Mucosa of rectum (tissue), 2 donors: ENCODE measurements at regions not wholly inside any gene's neighbourhood (a gene's known extent, or its start where the extent isn't known, plus 50 kb on each side); places are given as distances from the start of the nearest gene placed in this dataset.
"Not testable (repeated sequence)": the region's sequence is repeated elsewhere in the genome, so short reads cannot be mapped to it uniquely, and the experiment has no call there.

Source experiments
- H3K27ac ChIP-seq, 2 donors: one replicate each; pipeline ENCODE4 v1.7.0; 2013; ENCODE audit warnings: inconsistent platforms in 2 of 2, low read depth in 2 of 2, low read length in 2 of 2
- H3K27me3 ChIP-seq, 2 donors: one replicate each; pipeline ENCODE4 v1.7.0; 2013; ENCODE audit warnings: low read length in 2 of 2; ENCODE audit not compliant: control insufficient read depth in 2 of 2, insufficient read depth in 2 of 2
- H3K36me3 ChIP-seq, 2 donors: one replicate each; pipeline ENCODE4 v1.7.0; 2013; ENCODE audit warnings: low read length in 2 of 2; ENCODE audit not compliant: control insufficient read depth in 2 of 2, insufficient read depth in 2 of 2
- H3K4me1 ChIP-seq, 2 donors: one replicate each; pipeline ENCODE4 v1.7.0; 2013; ENCODE audit warnings: low read length in 2 of 2, mild to moderate bottlenecking in 1 of 2; ENCODE audit not compliant: control insufficient read depth in 2 of 2, insufficient read depth in 2 of 2
- H3K4me3 ChIP-seq, 2 donors: one replicate each; pipeline ENCODE4 v1.7.0; 2013; ENCODE audit warnings: low read length in 2 of 2
- H3K9ac ChIP-seq, 2 donors: one replicate each; pipeline ENCODE4 v1.7.0; 2013; ENCODE audit warnings: low read length in 2 of 2, low read depth in 1 of 2, mild to moderate bottlenecking in 1 of 2
- H3K9me3 ChIP-seq, 2 donors: one replicate each; pipeline ENCODE4 v1.7.0; 2013; ENCODE audit warnings: low read length in 2 of 2; ENCODE audit not compliant: control insufficient read depth in 2 of 2
- donor health status: healthy.
- donor health status: Normal muscosa, but diverticular disease.

DNA sequence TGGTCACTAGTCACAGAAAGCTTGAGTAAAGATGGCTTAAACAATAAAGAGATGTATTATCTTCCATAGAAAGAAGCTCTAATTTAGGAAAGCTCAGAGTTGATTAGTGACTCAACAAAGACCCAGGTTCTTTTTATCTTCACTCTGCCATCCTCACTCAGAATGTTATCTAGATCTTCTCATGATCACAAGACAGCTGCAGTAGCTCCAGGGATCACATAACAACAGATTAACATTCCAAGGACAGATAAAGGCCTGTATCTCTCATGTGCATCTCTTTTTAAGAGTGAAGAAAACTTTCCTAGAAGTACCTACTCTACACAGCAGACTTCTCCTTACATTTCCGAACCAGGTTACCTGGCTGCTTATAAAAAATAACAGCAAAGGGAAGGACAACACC lies 368.7 kb upstream of the PROX1 start:
- Histone ChIP-seq H3K27ac (no peak overlapping the region), H3K27me3 (no peaks in the 10 kb centered on the region), H3K9me3 (no peaks in the 10 kb centered on the region), H3K4me3 (no peak overlapping the region), H3K9ac (no peak overlapping the region), H3K4me1 (no peaks in the 10 kb centered on the region), H3K36me3 (no peaks in the 10 kb centered on the region)

DNA sequence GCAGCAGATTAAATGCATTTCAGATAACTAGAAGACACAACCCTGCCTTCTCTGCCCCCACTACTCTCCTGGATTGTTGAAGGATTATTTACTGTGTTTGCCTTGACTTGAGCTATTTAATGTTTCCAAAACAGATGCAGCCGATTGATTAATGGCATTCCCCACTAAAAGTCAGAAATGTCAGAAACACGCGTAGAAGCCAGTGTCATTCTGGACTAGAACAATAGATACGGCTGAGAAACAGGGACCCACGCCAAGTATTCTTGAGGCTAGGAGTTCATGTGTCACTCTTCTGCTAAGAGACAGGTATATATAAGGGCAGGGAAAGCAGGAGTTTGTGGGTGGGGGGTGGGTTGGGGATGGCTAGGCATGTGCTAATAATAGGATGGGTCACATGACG lies 366.7 kb upstream of the PROX1 start:
- H3K36me3 ChIP-seq: no peaks in the 10 kb centered on the region
- H3K27me3 ChIP-seq: no peaks in the 10 kb centered on the region
- H3K27ac ChIP-seq: no peak overlapping the region
- H3K9ac ChIP-seq: no peak overlapping the region
- H3K4me3 ChIP-seq: no peak overlapping the region
- H3K4me1 ChIP-seq: no peaks in the 10 kb centered on the region
- no peaks in the 10 kb centered on the region for H3K9me3 ChIP-seq

DNA sequence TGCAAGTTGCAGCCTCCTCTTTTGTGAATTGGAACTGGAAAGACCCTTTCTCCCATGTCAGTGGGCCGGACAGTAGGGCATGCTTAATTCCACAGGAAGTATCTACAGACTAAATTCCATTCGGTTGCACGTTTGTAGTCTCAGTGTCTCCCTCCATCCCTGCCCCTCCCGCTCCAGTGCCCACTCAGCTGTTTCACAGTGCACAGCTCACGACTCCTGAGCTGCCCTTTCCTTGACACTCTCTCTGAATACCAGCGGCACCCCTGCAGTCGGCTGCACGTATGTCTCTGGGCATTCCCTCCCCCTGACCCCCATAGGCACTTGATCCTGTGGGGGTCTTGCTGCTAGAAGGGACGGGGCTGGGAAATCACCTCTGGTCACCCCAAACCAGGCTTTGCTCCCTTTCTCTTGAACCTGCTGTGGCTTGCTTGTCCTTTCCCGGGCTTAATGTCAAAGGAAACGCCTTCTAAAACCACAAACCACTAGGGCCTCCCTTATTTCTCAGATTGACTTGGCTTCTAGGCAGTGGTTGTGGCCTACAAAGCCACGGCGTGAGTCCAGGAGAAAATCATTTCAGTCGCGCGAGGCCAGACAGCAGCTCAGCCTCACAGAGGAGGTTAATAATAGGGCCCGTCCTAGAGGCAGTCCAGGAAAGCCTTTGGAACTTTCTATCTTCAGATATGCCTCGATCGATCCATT lies 365.3 kb upstream of the PROX1 start:
- no peak overlapping the region for H3K9ac ChIP-seq
- H3K4me3 ChIP-seq: no peak overlapping the region
- no peaks in the 10 kb centered on the region for H3K4me1 ChIP-seq
- no peak overlapping the region for H3K27ac ChIP-seq
- no peaks in the 10 kb centered on the region for H3K36me3 ChIP-seq
- no peaks in the 10 kb centered on the region for H3K27me3 ChIP-seq
- no peaks in the 10 kb centered on the region for H3K9me3 ChIP-seq

DNA sequence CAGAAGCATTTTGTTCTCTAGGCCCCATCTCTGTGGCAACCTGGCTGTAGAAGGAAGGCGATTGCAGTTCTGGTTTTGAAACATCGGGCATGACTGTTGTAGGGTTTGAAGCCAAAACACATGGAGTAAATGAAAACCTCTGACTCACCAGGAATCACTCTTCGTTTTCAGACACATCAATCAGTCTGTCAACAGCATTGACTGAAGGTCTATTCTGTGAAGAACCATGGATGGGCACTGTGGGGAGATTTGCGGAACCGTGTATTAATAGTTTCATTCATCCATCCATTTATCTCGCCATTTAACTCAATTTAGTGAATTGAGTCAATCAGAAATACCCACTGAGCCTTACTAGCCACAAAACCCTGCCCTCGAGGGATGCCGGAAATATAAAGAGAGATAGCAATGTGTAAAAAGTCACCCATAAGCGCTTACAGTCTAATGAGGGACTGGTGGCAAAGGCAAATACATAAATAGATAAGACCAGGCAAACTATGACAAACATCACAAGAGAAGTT lies 364.6 kb upstream of the PROX1 start:
- H3K27ac ChIP-seq: no peak overlapping the region
- no peaks in the 10 kb centered on the region for H3K9me3 ChIP-seq
- no peaks in the 10 kb centered on the region for H3K4me1 ChIP-seq
- H3K36me3 ChIP-seq: no peaks in the 10 kb centered on the region
- no peaks in the 10 kb centered on the region for H3K27me3 ChIP-seq
- no peak overlapping the region for H3K4me3 ChIP-seq
- H3K9ac ChIP-seq: no peak overlapping the region

DNA sequence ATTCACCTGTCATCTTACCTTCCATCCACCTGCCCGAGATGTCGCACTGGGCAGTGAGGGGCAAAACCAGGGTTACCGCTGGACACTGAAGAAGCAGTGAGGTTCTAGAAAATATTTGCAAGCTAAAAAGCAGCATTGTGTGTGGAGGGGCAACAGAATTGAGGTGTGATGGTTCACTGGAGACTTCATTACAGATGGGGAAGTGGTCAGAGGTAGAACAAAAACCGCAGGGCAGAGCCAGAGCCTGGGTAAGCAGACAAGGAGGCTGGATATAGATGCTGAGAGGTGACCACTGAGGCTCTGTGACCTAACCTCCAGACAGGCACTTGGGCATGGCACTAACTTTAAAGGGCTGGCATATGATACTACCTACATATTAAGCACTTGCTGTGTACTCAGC lies 363.9 kb upstream of the PROX1 start:
- Histone ChIP-seq H3K36me3 (no peaks in the 10 kb centered on the region), H3K9ac (no peak overlapping the region), H3K4me3 (no peak overlapping the region), H3K4me1 (no peaks in the 10 kb centered on the region), H3K27ac (no peak overlapping the region), H3K27me3 (no peaks in the 10 kb centered on the region), H3K9me3 (no peaks in the 10 kb centered on the region)

DNA sequence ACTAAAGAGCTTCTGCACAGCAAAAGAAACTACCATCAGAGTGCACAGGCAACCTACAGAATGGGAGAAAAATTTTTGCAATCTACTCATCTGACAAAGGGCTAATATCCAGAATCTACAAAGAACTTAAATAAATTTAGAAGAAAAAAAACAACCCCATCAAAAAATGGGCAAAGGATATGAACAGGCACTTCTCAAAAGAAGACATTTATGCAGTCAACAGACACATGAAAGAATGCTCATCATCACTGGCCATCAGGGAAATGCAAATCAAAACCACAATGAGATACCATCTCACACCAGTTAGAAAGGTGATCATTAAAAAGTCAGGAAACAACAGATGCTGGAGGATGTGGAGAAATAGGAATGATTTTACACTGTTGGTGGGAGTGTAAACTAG lies 351.0 kb upstream of the PROX1 start:
- not testable (repeated sequence) for H3K4me3 ChIP-seq, H3K4me1 ChIP-seq, H3K9ac ChIP-seq, H3K27me3 ChIP-seq, H3K36me3 ChIP-seq, H3K27ac ChIP-seq, H3K9me3 ChIP-seq

DNA sequence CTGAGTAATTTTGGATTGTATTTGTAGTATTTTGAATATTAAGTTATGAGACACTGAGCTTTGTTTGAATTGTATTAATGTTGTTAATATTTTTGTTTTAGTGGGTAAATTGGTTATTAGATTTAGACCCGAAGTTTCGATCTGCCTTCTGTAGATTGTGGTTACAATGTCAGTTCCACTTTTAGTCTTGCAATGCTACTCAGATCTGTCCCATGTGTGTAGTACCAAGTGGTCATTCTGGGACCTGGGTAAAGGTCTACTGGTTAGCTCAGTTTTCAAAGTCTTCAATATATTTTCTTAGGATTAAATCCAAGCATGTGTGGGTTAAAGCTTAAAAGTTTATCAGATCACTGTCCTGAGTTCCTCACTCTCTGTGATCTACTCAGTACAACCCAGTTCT lies 346.5 kb upstream of the PROX1 start:
- Histone ChIP-seq H3K36me3 (no peaks in the 10 kb centered on the region), H3K27ac (no peak overlapping the region), H3K27me3 (no peaks in the 10 kb centered on the region), H3K9me3 (no peaks in the 10 kb centered on the region), H3K4me1 (no peaks in the 10 kb centered on the region), H3K4me3 (no peak overlapping the region), H3K9ac (no peak overlapping the region)

DNA sequence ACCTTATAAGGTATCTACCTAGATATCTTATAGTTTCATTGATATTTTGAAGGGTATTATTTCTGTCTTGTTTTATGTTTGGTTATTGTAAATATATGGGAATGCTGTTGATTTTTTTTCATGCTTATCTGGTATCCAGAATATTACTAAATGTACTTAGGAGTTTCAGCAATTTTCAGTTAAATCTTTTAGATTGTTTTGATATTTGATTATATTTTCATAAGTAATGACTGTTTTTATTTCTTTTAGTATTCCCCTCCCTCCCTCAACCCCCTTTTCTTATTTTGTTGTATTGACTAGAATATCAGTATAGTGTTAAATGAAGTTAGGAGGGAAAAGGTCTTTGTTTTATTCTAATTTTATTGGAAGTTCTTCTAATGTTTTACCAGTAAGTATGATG lies 344.4 kb upstream of the PROX1 start:
- Histone ChIP-seq H3K9me3 (no peaks in the 10 kb centered on the region), H3K9ac (no peak overlapping the region), H3K4me3 (no peak overlapping the region), H3K27me3 (no peaks in the 10 kb centered on the region), H3K36me3 (no peaks in the 10 kb centered on the region), H3K4me1 (no peaks in the 10 kb centered on the region), H3K27ac (no peak overlapping the region)

DNA sequence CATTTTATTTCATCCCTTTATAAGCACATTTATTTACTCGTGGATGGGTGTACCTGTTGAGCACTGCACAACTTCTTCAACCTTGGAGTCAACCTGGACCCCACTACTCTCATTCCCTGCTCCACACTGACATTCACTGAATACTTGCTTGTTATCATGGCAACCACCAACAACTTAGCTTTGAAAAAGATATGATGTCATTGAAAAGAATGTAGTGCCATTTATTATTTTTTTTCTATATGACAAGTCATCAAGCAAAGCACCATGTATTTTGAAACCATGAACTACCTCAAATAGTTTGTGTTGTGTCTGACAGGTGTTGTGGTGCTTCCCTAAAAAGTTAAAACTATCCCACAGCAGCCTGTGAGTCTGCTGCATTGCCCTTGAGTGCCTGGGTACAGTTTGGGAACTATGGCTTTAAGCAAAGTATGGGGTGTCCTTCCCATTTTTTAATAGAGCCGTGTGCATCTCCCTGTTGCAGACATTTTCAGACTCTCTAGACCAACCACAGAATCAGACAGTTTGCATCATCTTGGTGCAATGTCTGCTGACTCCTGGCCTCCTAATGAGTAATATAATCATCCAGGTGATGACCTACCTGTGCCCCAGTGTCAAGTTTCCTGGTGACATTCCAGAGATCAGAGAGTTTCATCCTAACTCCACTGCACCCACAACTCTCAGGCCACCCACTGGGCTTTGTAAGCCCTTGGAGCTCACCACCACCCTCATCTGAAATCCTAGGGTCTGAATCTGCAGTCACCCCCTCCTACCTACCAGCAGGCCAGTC lies 339.7 kb upstream of the PROX1 start:
- Histone ChIP-seq H3K9me3 (no peaks in the 10 kb centered on the region), H3K9ac (no peak overlapping the region), H3K36me3 (no peaks in the 10 kb centered on the region), H3K4me1 (no peaks in the 10 kb centered on the region), H3K27ac (no peak overlapping the region), H3K4me3 (no peak overlapping the region), H3K27me3 (no peaks in the 10 kb centered on the region)

DNA sequence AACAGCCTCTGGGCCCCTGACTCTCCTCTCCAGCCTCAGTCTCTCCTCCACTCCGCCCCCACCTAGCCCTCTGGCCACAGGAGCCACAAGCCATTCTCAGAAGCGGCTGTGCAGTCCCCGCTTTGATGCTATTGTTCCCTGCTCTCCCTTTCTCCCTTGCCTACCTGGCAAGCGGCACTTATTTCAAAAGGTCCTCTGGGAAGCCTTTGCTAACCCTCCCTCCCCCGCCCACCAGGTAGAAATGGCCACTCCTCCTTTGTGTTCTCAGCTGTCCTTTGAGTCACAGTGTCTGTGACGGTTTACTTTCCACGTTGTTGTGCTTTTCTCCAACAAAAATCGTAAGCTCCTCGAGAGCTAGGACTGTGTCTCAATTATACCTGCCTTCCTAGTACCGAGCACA lies 338.4 kb upstream of the PROX1 start:
- Histone ChIP-seq H3K4me1 (no peaks in the 10 kb centered on the region), H3K9ac (no peak overlapping the region), H3K36me3 (no peaks in the 10 kb centered on the region), H3K9me3 (no peaks in the 10 kb centered on the region), H3K27ac (no peak overlapping the region), H3K27me3 (no peaks in the 10 kb centered on the region), H3K4me3 (no peak overlapping the region)
